Loucy (cell line): ENCODE measurements at regions not wholly inside any gene's neighbourhood (a gene's known extent, or its start where the extent isn't known, plus 50 kb on each side); places are given as distances from the start of the nearest gene placed in this dataset.

Experiments
- H2AFZ ChIP-seq: fragments of 200-600 bp; sonication (generic); 2 replicates; pipeline ENCODE4 v1.6.0; 2016; ENCODE audit warnings: antibody characterized with exemption, mild to moderate bottlenecking, low read length, moderate library complexity
- H3F3A ChIP-seq: fragments of 200-600 bp; 2 replicates; pipeline ENCODE4 v1.6.0; 2016; ENCODE audit warnings: antibody characterized with exemption, low read depth, mild to moderate bottlenecking
- H3K27me3 ChIP-seq: fragments of 200-600 bp; sonication (generic); 2 replicates; pipeline ENCODE4 v1.6.1; 2014; ENCODE audit warnings: low read length, mild to moderate bottlenecking; ENCODE audit not compliant: insufficient read depth, poor library complexity, severe bottlenecking
- H3K36me3 ChIP-seq: fragments of 200-600 bp; sonication (generic); 2 replicates; pipeline ENCODE4 v1.6.1; 2016; ENCODE audit warnings: low read length; ENCODE audit not compliant: insufficient read depth
- H3K4me1 ChIP-seq: fragments of 200-600 bp; sonication (generic); 2 replicates; pipeline ENCODE4 v1.5.1; 2014; ENCODE audit warnings: low read length, mild to moderate bottlenecking; ENCODE audit not compliant: insufficient read depth, poor library complexity, severe bottlenecking
- H3K4me2 ChIP-seq: fragments of 200-600 bp; sonication (generic); 2 replicates; pipeline ENCODE4 v1.6.0; 2014; ENCODE audit warnings: antibody characterized with exemption, low read length, low read depth, mild to moderate bottlenecking; ENCODE audit not compliant: poor library complexity, severe bottlenecking
- H3K4me3 ChIP-seq: fragments of 200-600 bp; sonication (generic); 2 replicates; pipeline ENCODE4 v1.5.1; 2014; ENCODE audit warnings: low read length, mild to moderate bottlenecking, mixed read lengths; ENCODE audit not compliant: poor library complexity, severe bottlenecking
- H3K79me2 ChIP-seq: fragments of 200-600 bp; sonication (generic); 2 replicates; pipeline ENCODE4 v1.6.1; 2014; ENCODE audit warnings: low read length; ENCODE audit not compliant: insufficient read depth
- H3K9ac ChIP-seq: fragments of 200-600 bp; sonication (generic); 2 replicates; pipeline ENCODE4 v1.6.0; 2014; ENCODE audit warnings: mild to moderate bottlenecking, low read depth, low read length, moderate library complexity; ENCODE audit not compliant: poor library complexity, severe bottlenecking
- H3K9me2 ChIP-seq: fragments of 200-600 bp; sonication (generic); replicated peaks from 2 replicates; pipeline ENCODE4 v1.6.1; 2016; ENCODE audit warnings: low read depth, low read length, mixed read lengths
- H3K9me3 ChIP-seq: fragments of 200-600 bp; sonication (generic); 2 replicates; pipeline ENCODE4 v1.6.1; 2014; ENCODE audit warnings: mild to moderate bottlenecking, antibody characterized with exemption, low read length, low read depth; ENCODE audit not compliant: insufficient read depth
- H4K20me1 ChIP-seq: fragments of 200-600 bp; sonication (generic); 2 replicates; pipeline ENCODE4 v1.6.0; 2014; ENCODE audit warnings: antibody characterized with exemption, low read length, mild to moderate bottlenecking; ENCODE audit not compliant: insufficient read depth, poor library complexity, severe bottlenecking
- CTCF ChIP-seq: fragments of 200-600 bp; sonication (generic); conservative IDR thresholded peaks from 2 replicates; pipeline ENCODE4 v1.5.1; 2014; ENCODE audit warnings: mild to moderate bottlenecking, antibody characterized with exemption, low read length
- EZH2phosphoT487 ChIP-seq: fragments of 200-600 bp; IDR thresholded peaks from 2 replicates; pipeline ENCODE4 v1.6.1; 2018; ENCODE audit warnings: antibody characterized with exemption, mild to moderate bottlenecking, moderate library complexity, borderline replicate concordance

- Histone ChIP-seq H3K27me3 (no peaks in the 10 kb centered on the region), H3K9me3 (peaks cover 8% of the 10 kb centered on the region; the same call in 1 of the 2 replicates), H4K20me1 (no peaks in the 10 kb centered on the region), H3K4me2 (no peak overlapping the region), H2AFZ (no peak overlapping the region), H3K4me3 (no peak overlapping the region), H3K9me2 (no peaks in the 10 kb centered on the region), H3K36me3 (no peaks in the 10 kb centered on the region), H3K4me1 (no peaks in the 10 kb centered on the region), H3K9ac (no peak overlapping the region), H3F3A (no peaks in the 10 kb centered on the region), H3K79me2 (no peaks in the 10 kb centered on the region)
- no peak for TF ChIP-seq EZH2phosphoT487
- TF ChIP-seq CTCF, result no peak
These were observed 262.7 kb upstream of the ALG10B start for GRCh38 chr12:38053655-38054464.

GRCh38 chr12:38056701-38057689 is 259.6 kb upstream of the ALG10B start:
- H2AFZ ChIP-seq, result no peak overlapping the region
- no peaks in the 10 kb centered on the region for H3K4me1 ChIP-seq
- TF ChIP-seq CTCF (no peak), EZH2phosphoT487 (no peak)
- H3K27me3 ChIP-seq, result no peaks in the 10 kb centered on the region
- H3K9ac ChIP-seq, result no peak overlapping the region
- H3K36me3 ChIP-seq, result no peaks in the 10 kb centered on the region
- H3K79me2 ChIP-seq, result no peaks in the 10 kb centered on the region
- H3K9me2 ChIP-seq, result no peaks in the 10 kb centered on the region
- H4K20me1 ChIP-seq, result no peaks in the 10 kb centered on the region
- no peak overlapping the region for H3K4me2 ChIP-seq
- H3F3A ChIP-seq, result no peaks in the 10 kb centered on the region
- no peak overlapping the region for H3K4me3 ChIP-seq
- peaks cover 4% of the 10 kb centered on the region; the same call in 1 of the 2 replicates for H3K9me3 ChIP-seq

GRCh38 chr12:38099686-38100085 is 216.9 kb upstream of the ALG10B start:
- TF ChIP-seq EZH2phosphoT487 (no peak), CTCF (no peak)

More at GRCh38 chr12:38099686-38100085, 216.9 kb upstream of the ALG10B start:
- H3K4me3 ChIP-seq, result no peak overlapping the region
- H3K9me3 ChIP-seq, result no peaks in the 10 kb centered on the region
- H3K36me3 ChIP-seq, result no peaks in the 10 kb centered on the region
- H3K79me2 ChIP-seq, result no peaks in the 10 kb centered on the region
- no peak overlapping the region for H3K4me2 ChIP-seq
- no peak overlapping the region for H3K9ac ChIP-seq
- H2AFZ ChIP-seq, result no peak overlapping the region
- H4K20me1 ChIP-seq, result no peaks in the 10 kb centered on the region
- no peaks in the 10 kb centered on the region for H3K4me1 ChIP-seq
- H3K9me2 ChIP-seq, result no peaks in the 10 kb centered on the region
- no peaks in the 10 kb centered on the region for H3F3A ChIP-seq
- H3K27me3 ChIP-seq, result no peaks in the 10 kb centered on the region
